Neural cell (in vitro differentiated cells): ENCODE measurements at regions not wholly inside any gene's neighbourhood (a gene's known extent, or its start where the extent isn't known, plus 50 kb on each side); places are given as distances from the start of the nearest gene placed in this dataset.

Experiments
- CTCF ChIP-seq: fragments of 450-650 bp; IDR thresholded peaks from 2 replicates; pipeline ENCODE4 v1.5.1; 2014; ENCODE audit warnings: antibody characterized with exemption, mild to moderate bottlenecking, moderate library complexity; ENCODE audit not compliant: poor library complexity, severe bottlenecking
- EP300 ChIP-seq: fragments of 450-650 bp; conservative IDR thresholded peaks from 2 replicates; pipeline ENCODE4 v1.6.1; 2014; ENCODE audit warnings: antibody characterized with exemption, mild to moderate bottlenecking, moderate library complexity; ENCODE audit not compliant: poor library complexity, severe bottlenecking
- EZH2 ChIP-seq: fragments of 200-600, 300-800 bp; shearing (Covaris generic), sonication (generic); IDR thresholded peaks from 2 replicates; pipeline ENCODE4 v1.6.1; 2014; ENCODE audit warnings: antibody characterized with exemption, low read length, borderline replicate concordance, mild to moderate bottlenecking; ENCODE audit not compliant: insufficient read depth, poor library complexity, severe bottlenecking
- RAD21 ChIP-seq: fragments of 450-650 bp; conservative IDR thresholded peaks from 2 replicates; pipeline ENCODE4 v1.6.1; 2014; ENCODE audit warnings: antibody characterized with exemption, mild to moderate bottlenecking, moderate library complexity
- REST ChIP-seq: IDR thresholded peaks from 2 replicates; pipeline ENCODE4 v1.6.1; 2012; ENCODE audit warnings: borderline replicate concordance

- TF ChIP-seq EZH2 (no peak), CTCF (no peak), EP300 (no peak), REST (no peak), RAD21 (no peak)
Observed at GRCh38 chr10:43759216-43759615, 110.5 kb upstream of the ZNF32 start.
